Liver (tissue), 3 donors: ENCODE measurements at regions not wholly inside any gene's neighbourhood (a gene's known extent, or its start where the extent isn't known, plus 50 kb on each side); places are given as distances from the start of the nearest gene placed in this dataset.

Experiments used
- ATF3 ChIP-seq: IDR thresholded peaks from 2 replicates; pipeline ENCODE4 v1.6.1; 2016; ENCODE audit warnings: antibody characterized with exemption
- CTCF ChIP-seq: fragments of 150-350 bp; IDR thresholded peaks from 2 replicates; pipeline ENCODE4 v1.5.1; 2017; ENCODE audit warnings: improper control_type of control experiment, low read depth, low read length; ENCODE audit not compliant: missing input control
- EGR1 ChIP-seq, 2 donors: IDR thresholded peaks; 2 replicates each; pipeline ENCODE4 v1.6.1; 2016 to 2018; ENCODE audit warnings: antibody characterized with exemption in 2 of 2, low read depth in 2 of 2
- FOXA1 ChIP-seq: IDR thresholded peaks from 2 replicates; pipeline ENCODE4 v1.6.1; 2016; ENCODE audit warnings: antibody characterized with exemption
- GABPA ChIP-seq, 2 donors: IDR thresholded peaks in 1 of 2; conservative IDR thresholded peaks in 1 of 2; 2 replicates each; pipeline ENCODE4 v1.6.1; 2016; ENCODE audit warnings: antibody characterized with exemption in 2 of 2, mild to moderate bottlenecking in 1 of 2, moderate library complexity in 1 of 2
- JUND ChIP-seq, 2 donors: IDR thresholded peaks; 2 replicates each; pipeline ENCODE4 v1.6.1; 2016; ENCODE audit warnings: antibody characterized with exemption in 2 of 2
- MAX ChIP-seq: IDR thresholded peaks from 2 replicates; pipeline ENCODE4 v1.6.1; 2016; ENCODE audit warnings: antibody characterized with exemption
- NR2F2 ChIP-seq: IDR thresholded peaks from 2 replicates; pipeline ENCODE4 v1.6.1; 2016; ENCODE audit warnings: antibody characterized with exemption
- RAD21 ChIP-seq, 2 donors: IDR thresholded peaks; 2 replicates each; pipeline ENCODE4 v1.6.1; 2016; ENCODE audit warnings: antibody characterized with exemption in 2 of 2, mild to moderate bottlenecking in 2 of 2
- REST ChIP-seq: IDR thresholded peaks from 2 replicates; pipeline ENCODE4 v1.6.1; 2016; ENCODE audit warnings: antibody characterized with exemption, mild to moderate bottlenecking
- RXRA ChIP-seq, 2 donors: IDR thresholded peaks; 2 replicates each; pipeline ENCODE4 v1.6.1; 2017 to 2018; ENCODE audit warnings: antibody characterized with exemption in 2 of 2, mild to moderate bottlenecking in 1 of 2
- SP1 ChIP-seq: IDR thresholded peaks from 2 replicates; pipeline ENCODE4 v1.6.1; 2018; ENCODE audit warnings: antibody characterized with exemption, mild to moderate bottlenecking
- TAF1 ChIP-seq: conservative IDR thresholded peaks from 2 replicates; pipeline ENCODE4 v1.6.1; 2016; ENCODE audit warnings: antibody characterized with exemption, mild to moderate bottlenecking
- ZBTB33 ChIP-seq: IDR thresholded peaks from 2 replicates; pipeline ENCODE4 v1.6.1; 2016; ENCODE audit warnings: antibody characterized with exemption
- donor health status: healthy.
- donor health status: healthy.

- TF ChIP-seq TAF1 (no peak), RAD21 (IDR thresholded peaks at IDR 0.05) (no peak), CTCF (no peak), GABPA (IDR thresholded peaks at IDR 0.05 in 1 of 2, conservative IDR thresholded peaks at IDR 0.05 in 1 of 2) (no peak), JUND (IDR thresholded peaks at IDR 0.05) (no peak), REST (no peak), RXRA (IDR thresholded peaks at IDR 0.05) (no peak), MAX (no peak), EGR1 (IDR thresholded peaks at IDR 0.05; ENCODE audit: low read depth in 2 of 2) (no peak), SP1 (no peak), ZBTB33 (no peak), NR2F2 (no peak), ATF3 (no peak), FOXA1 (no peak)
Observed at GRCh38 chrY:12365311-12365910, 335.6 kb upstream of the USP9Y start.
